ENCODE measurements at regions not wholly inside any gene's neighbourhood (a gene's known extent, or its start where the extent isn't known, plus 50 kb on each side); places are given as distances from the start of the nearest gene placed in this dataset.

DNA sequence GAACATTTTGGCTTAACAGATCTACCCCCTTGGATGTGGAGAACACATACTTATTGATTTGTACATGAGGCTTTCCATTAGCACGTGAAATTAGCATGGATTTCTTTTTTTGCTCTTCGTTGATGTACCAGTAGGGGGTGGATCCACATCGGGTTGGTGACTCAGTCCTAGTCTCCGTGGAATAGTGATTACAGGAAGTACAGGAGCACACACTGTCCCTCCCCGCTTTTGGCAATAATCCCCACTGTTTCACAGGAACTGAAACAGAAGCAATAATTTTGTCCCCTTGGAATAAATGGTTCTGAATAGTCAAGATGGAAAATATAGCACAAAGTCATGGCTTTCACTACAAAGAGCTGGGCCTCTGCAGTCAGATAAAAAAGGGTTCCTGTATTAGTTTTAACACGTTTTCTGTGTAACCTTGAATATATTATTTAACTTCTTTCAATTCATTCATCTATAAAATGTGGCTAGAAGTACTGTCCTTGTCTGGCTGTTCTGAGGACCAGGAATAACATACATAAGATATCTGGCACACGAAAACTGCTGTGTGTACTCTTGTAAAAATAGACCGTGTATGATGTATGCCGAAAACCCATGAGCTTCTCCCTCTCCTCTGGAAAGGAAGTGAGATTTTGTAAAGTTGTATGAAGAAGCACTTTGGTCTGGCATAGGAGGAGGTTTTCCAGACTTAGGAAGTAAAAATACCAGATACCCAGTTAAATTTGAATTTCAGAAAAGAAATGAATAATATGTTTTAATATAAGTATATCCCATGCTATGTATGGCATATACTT is 229.2 kb downstream of the GALR1 start:
- intact Hi-C loops (cut with micrococcal nuclease; ENCODE audit: unreplicated experiment): no loop called here
- TF ChIP-seq, protein P1, sequence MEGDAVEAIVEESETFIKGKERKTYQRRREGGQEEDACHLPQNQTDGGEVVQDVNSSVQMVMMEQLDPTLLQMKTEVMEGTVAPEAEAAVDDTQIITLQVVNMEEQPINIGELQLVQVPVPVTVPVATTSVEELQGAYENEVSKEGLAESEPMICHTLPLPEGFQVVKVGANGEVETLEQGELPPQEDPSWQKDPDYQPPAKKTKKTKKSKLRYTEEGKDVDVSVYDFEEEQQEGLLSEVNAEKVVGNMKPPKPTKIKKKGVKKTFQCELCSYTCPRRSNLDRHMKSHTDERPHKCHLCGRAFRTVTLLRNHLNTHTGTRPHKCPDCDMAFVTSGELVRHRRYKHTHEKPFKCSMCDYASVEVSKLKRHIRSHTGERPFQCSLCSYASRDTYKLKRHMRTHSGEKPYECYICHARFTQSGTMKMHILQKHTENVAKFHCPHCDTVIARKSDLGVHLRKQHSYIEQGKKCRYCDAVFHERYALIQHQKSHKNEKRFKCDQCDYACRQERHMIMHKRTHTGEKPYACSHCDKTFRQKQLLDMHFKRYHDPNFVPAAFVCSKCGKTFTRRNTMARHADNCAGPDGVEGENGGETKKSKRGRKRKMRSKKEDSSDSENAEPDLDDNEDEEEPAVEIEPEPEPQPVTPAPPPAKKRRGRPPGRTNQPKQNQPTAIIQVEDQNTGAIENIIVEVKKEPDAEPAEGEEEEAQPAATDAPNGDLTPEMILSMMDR (conservative IDR thresholded peaks at IDR 0.05; ENCODE audit: low read length): no peak
- no peak for TF ChIP-seq EZH2phosphoT487 (IDR thresholded peaks at IDR 0.05; ENCODE audit: borderline replicate concordance, low read depth, low read length)
- POLR2A ChIA-PET: no interaction called here
- Histone ChIP-seq H2AFZ (ENCODE audit: low read length) (no peak overlapping the region), H3K79me2 (ENCODE audit: insufficient read depth, low read depth, low read length) (no peaks in the 10 kb centered on the region), H4K20me1 (ENCODE audit: insufficient read depth, low read length) (no peaks in the 10 kb centered on the region), H3K4me1 (ENCODE audit: insufficient read depth, low read length, poor library complexity, severe bottlenecking) (no peaks in the 10 kb centered on the region), H3K4me2 (ENCODE audit: low read length) (no peak overlapping the region), H3K9me2 (ENCODE audit: insufficient read depth, low read length) (no peaks in the 10 kb centered on the region), H3K27ac (ENCODE audit: low read depth, low read length, poor library complexity, severe bottlenecking) (no peak overlapping the region), H3K4me3 (ENCODE audit: low read depth, low read length, poor library complexity, severe bottlenecking) (no peak overlapping the region), H3K9me3 (ENCODE audit: low read length) (no peaks in the 10 kb centered on the region), H3K36me3 (ENCODE audit: insufficient read depth, low read length) (no peaks in the 10 kb centered on the region)
- DNase-seq (ENCODE audit: low spot score): no peak
- CTCF ChIA-PET (ENCODE audit: unreplicated experiment): no interaction called here
- BruUV-seq (replicated peaks): no TSS peak

DNA sequence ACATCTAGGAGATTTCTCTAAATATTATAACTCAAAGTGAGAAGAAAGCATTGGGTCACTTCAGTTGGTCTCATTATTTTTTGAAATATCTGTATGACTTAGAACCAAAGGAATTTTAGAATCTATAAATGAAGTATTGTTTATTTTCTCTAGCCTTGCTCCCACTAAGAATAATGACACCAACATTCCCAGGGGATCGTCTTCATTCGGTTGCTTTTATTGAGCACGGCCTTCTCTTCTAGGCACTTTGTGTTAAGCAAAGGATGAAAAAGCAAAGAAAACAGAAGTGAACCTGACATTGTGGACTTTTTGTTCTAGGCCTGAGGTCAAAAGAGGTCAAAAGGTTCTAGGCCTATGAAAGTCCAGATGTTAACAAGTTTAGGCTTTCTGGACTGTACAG is 231.9 kb downstream of the GALR1 start:
- no peaks in the 10 kb centered on the region for H3K36me3 ChIP-seq (ENCODE audit: insufficient read depth, low read length)
- H3K4me3 ChIP-seq (ENCODE audit: low read depth, low read length, poor library complexity, severe bottlenecking): no peak overlapping the region
- CTCF ChIA-PET (ENCODE audit: unreplicated experiment): no interaction called here
- no peaks in the 10 kb centered on the region for H3K79me2 ChIP-seq (ENCODE audit: insufficient read depth, low read depth, low read length)
- H4K20me1 ChIP-seq (ENCODE audit: insufficient read depth, low read length): no peaks in the 10 kb centered on the region
- H2AFZ ChIP-seq (ENCODE audit: low read length): no peak overlapping the region
- H3K4me1 ChIP-seq (ENCODE audit: insufficient read depth, low read length, poor library complexity, severe bottlenecking): no peaks in the 10 kb centered on the region
- no peak for DNase-seq (ENCODE audit: low spot score)
- H3K27ac ChIP-seq (ENCODE audit: low read depth, low read length, poor library complexity, severe bottlenecking): no peak overlapping the region
- no TSS peak for BruUV-seq (replicated peaks)
- intact Hi-C loops (cut with micrococcal nuclease; ENCODE audit: unreplicated experiment): no loop called here
- H3K9me3 ChIP-seq (ENCODE audit: low read length): no peaks in the 10 kb centered on the region
- no peaks in the 10 kb centered on the region for H3K9me2 ChIP-seq (ENCODE audit: insufficient read depth, low read length)
- no peak overlapping the region for H3K4me2 ChIP-seq (ENCODE audit: low read length)
- POLR2A ChIA-PET: no interaction called here
- no peak for TF ChIP-seq EZH2phosphoT487 (IDR thresholded peaks at IDR 0.05; ENCODE audit: borderline replicate concordance, low read depth, low read length)
- TF ChIP-seq, protein P1 (conservative IDR thresholded peaks at IDR 0.05; ENCODE audit: low read length): no peak
